ENCODE measurements at regions not wholly inside any gene's neighbourhood (a gene's known extent, or its start where the extent isn't known, plus 50 kb on each side); places are given as distances from the start of the nearest gene placed in this dataset.

DNA sequence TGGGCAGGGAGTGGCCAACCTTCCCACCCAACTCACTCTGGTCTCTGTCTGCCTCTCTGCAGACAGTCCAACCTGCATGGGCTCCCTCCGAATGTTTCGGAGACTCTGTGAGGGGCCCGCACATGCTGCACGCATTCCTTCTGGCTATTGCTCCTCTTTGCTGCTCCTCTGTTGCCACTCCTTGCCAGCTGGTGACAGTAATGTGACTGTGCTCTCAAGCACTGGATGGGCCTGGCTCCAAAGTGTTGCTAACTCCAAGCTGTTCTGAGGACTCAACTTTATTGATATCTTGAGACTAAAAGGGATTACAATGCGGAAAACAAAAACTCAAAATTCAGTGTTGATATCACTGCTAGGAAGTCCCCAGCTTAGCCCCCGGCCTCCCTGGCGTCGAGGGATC lies 105.4 kb upstream of the KIF5B start:
- TF ChIP-seq, protein P1, sequence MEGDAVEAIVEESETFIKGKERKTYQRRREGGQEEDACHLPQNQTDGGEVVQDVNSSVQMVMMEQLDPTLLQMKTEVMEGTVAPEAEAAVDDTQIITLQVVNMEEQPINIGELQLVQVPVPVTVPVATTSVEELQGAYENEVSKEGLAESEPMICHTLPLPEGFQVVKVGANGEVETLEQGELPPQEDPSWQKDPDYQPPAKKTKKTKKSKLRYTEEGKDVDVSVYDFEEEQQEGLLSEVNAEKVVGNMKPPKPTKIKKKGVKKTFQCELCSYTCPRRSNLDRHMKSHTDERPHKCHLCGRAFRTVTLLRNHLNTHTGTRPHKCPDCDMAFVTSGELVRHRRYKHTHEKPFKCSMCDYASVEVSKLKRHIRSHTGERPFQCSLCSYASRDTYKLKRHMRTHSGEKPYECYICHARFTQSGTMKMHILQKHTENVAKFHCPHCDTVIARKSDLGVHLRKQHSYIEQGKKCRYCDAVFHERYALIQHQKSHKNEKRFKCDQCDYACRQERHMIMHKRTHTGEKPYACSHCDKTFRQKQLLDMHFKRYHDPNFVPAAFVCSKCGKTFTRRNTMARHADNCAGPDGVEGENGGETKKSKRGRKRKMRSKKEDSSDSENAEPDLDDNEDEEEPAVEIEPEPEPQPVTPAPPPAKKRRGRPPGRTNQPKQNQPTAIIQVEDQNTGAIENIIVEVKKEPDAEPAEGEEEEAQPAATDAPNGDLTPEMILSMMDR (conservative IDR thresholded peaks at IDR 0.05; ENCODE audit: low read depth, low read length), result no peak
- TF ChIP-seq EZH2 (IDR thresholded peaks at IDR 0.05; ENCODE audit: low read length, unreplicated experiment) (no peak), EZH2phosphoT487 (IDR thresholded peaks at IDR 0.05; ENCODE audit: borderline replicate concordance, low read length) (no peak)
